Naive thymus-derived CD4-positive, alpha-beta T cell (primary cell): ENCODE measurements at regions not wholly inside any gene's neighbourhood (a gene's known extent, or its start where the extent isn't known, plus 50 kb on each side); places are given as distances from the start of the nearest gene placed in this dataset.

Experiments
- ATAC-seq: fragments of 150-1000 bp; cut with Tn5 transposase; 2 replicates; pipeline ENCODE4 v1.10.0; 2021; ENCODE audit warnings: mild to moderate bottlenecking, moderate library complexity
- CTCF ChIA-PET: fragments of 350-600 bp; sonication (Branson Sonifier 250); formaldehyde crosslinking; loops from one replicate; lab custom pipeline; 2021; ENCODE audit warnings: antibody characterized with exemption; lab: Charles Lee
- POLR2A ChIA-PET: fragments of 350-600 bp; sonication (Branson Sonifier 250); formaldehyde crosslinking; loops from one replicate; lab custom pipeline; 2021; ENCODE audit warnings: antibody characterized with exemption, inconsistent platforms; lab: Charles Lee
- DNase-seq, 9 donors: peaks; one replicate each; pipeline versions ENCODE4 v3.0.0 to v3.0.0-alpha.2; 2020 to 2022; ENCODE audit warnings: mixed read lengths in 1 of 9
- H3K27ac ChIP-seq: one replicate; pipeline ENCODE4 v1.7.0; 2013; ENCODE audit warnings: mild to moderate bottlenecking, low read depth, low read length, moderate library complexity
- H3K27me3 ChIP-seq, 2 donors: one replicate each; pipeline ENCODE4 v1.7.0; 2013; ENCODE audit warnings: low read length in 2 of 2, mild to moderate bottlenecking in 2 of 2, moderate library complexity in 2 of 2; ENCODE audit not compliant: control insufficient read depth in 2 of 2, insufficient read depth in 2 of 2
- H3K36me3 ChIP-seq, 3 experiments: 1 replicate in 2 of 3; 2 replicates in 1 of 3; pipeline ENCODE4 v1.7.0; 2013; ENCODE audit warnings: low read length in 3 of 3, mild to moderate bottlenecking in 3 of 3, moderate library complexity in 1 of 3; ENCODE audit not compliant: insufficient read depth in 3 of 3, control insufficient read depth in 2 of 3
- H3K4me1 ChIP-seq, 2 donors: one replicate each; pipeline ENCODE4 v1.7.0; 2013; ENCODE audit warnings: low read length in 2 of 2, mild to moderate bottlenecking in 2 of 2, moderate library complexity in 1 of 2; ENCODE audit not compliant: control insufficient read depth in 2 of 2, insufficient read depth in 2 of 2
- H3K4me3 ChIP-seq: 2 replicates; pipeline ENCODE4 v1.7.0; 2013; ENCODE audit warnings: mild to moderate bottlenecking, low read length
- H3K9me3 ChIP-seq, 3 experiments: 1 replicate in 2 of 3; 2 replicates in 1 of 3; pipeline ENCODE4 v1.7.0; 2013; ENCODE audit warnings: low read length in 3 of 3; ENCODE audit not compliant: control insufficient read depth in 2 of 3
- H3K27ac Mint-ChIP-seq, 9 donors: one replicate each; pipeline ENCODE4 v1.8.0; 2020 to 2022; ENCODE audit warnings: mixed read lengths in 9 of 9, mild to moderate bottlenecking in 8 of 9, moderate library complexity in 5 of 9, inconsistent platforms in 2 of 9
- H3K27me3 Mint-ChIP-seq, 5 donors: one replicate each; pipeline ENCODE4 v1.8.0; 2021 to 2022; ENCODE audit warnings: mixed read lengths in 5 of 5, mild to moderate bottlenecking in 1 of 5
- H3K36me3 Mint-ChIP-seq, 5 donors: one replicate each; pipeline ENCODE4 v1.8.0; 2020 to 2022; ENCODE audit warnings: mixed read lengths in 5 of 5, mild to moderate bottlenecking in 3 of 5, inconsistent platforms in 1 of 5
- H3K4me1 Mint-ChIP-seq, 7 donors: one replicate each; pipeline ENCODE4 v1.8.0; 2020 to 2022; ENCODE audit warnings: mixed read lengths in 7 of 7, mild to moderate bottlenecking in 3 of 7, inconsistent platforms in 1 of 7
- H3K4me3 Mint-ChIP-seq, 10 donors: one replicate each; pipeline ENCODE4 v1.8.0; 2020 to 2022; ENCODE audit warnings: mild to moderate bottlenecking in 10 of 10, mixed read lengths in 10 of 10, moderate library complexity in 6 of 10, inconsistent platforms in 2 of 10
- H3K9me3 Mint-ChIP-seq, 11 donors: one replicate each; pipeline ENCODE4 v1.8.0; 2020 to 2022; ENCODE audit warnings: mixed read lengths in 11 of 11, mild to moderate bottlenecking in 4 of 11, inconsistent platforms in 1 of 11, moderate library complexity in 1 of 11
- intact Hi-C, 2 donors: fragments of 100-400 bp; cut with micrococcal nuclease; formaldehyde crosslinking; loops; one replicate each; pipeline ENCODE4 v1.15.1; 2023

- H3K27ac Mint-ChIP-seq, result no peak overlapping the region
- no peak for DNase-seq
- peaks cover 0 to 28% (median 15%) of the 10 kb centered on the region in 5 donors for H3K27me3 Mint-ChIP-seq
Observed at GRCh38 chr6:69623357-69623756, 173.5 kb downstream of the LMBRD1 start.

GRCh38 chr6:69622924-69623323, 173.9 kb downstream of the LMBRD1 start:
- intact Hi-C loops, result no loop called here
- CTCF ChIA-PET, result no interaction called here

More at GRCh38 chr6:69623357-69623756, 173.5 kb downstream of the LMBRD1 start:
- H3K9me3 Mint-ChIP-seq, result peaks cover 0 to 1% (median 0%) of the 10 kb centered on the region in 11 donors
- H3K27me3 ChIP-seq, result no peaks in the 10 kb centered on the region
- no peaks in the 10 kb centered on the region for H3K4me1 Mint-ChIP-seq
- no peak overlapping the region for H3K4me3 Mint-ChIP-seq
- H3K36me3 Mint-ChIP-seq, result no peaks in the 10 kb centered on the region
- ATAC-seq, result no peak
- H3K27ac ChIP-seq, result no peak overlapping the region
- no peaks in the 10 kb centered on the region for H3K36me3 ChIP-seq
- no peak overlapping the region for H3K4me3 ChIP-seq
- H3K4me1 ChIP-seq, result no peaks in the 10 kb centered on the region
- ChIA-PET CTCF (no interaction called here), POLR2A (no interaction called here)
- intact Hi-C loops, result no loop called here
- H3K9me3 ChIP-seq, result no peaks in the 10 kb centered on the region

GRCh38 chr6:69622230-69622629, 174.6 kb downstream of the LMBRD1 start:
- Histone ChIP-seq H3K27ac (no peak overlapping the region), H3K9me3 (no peaks in the 10 kb centered on the region), H3K36me3 (no peaks in the 10 kb centered on the region), H3K4me3 (no peak overlapping the region), H3K4me1 (no peaks in the 10 kb centered on the region), H3K27me3 (no peaks in the 10 kb centered on the region)
- Mint-ChIP-seq H3K9me3 (peaks cover 0 to 3% (median 0%) of the 10 kb centered on the region in 11 donors), H3K4me1 (no peaks in the 10 kb centered on the region), H3K27me3 (peaks cover 2 to 20% (median 10%) of the 10 kb centered on the region in 5 donors), H3K36me3 (no peaks in the 10 kb centered on the region), H3K4me3 (no peak overlapping the region), H3K27ac (no peak overlapping the region)
- intact Hi-C loops, result no loop called here
- ATAC-seq (no peak), DNase-seq (no peak)
- POLR2A ChIA-PET, result no interaction called here
- CTCF ChIA-PET, result no interaction called here

More at GRCh38 chr6:69622924-69623323, 173.9 kb downstream of the LMBRD1 start:
- ATAC-seq (no peak), DNase-seq (no peak)
- Mint-ChIP-seq H3K4me3 (no peak overlapping the region), H3K36me3 (no peaks in the 10 kb centered on the region), H3K27me3 (peaks cover 0 to 26% (median 15%) of the 10 kb centered on the region in 5 donors), H3K4me1 (no peaks in the 10 kb centered on the region), H3K27ac (no peak overlapping the region), H3K9me3 (peaks cover 0 to 3% (median 0%) of the 10 kb centered on the region in 11 donors)
- Histone ChIP-seq H3K4me1 (no peaks in the 10 kb centered on the region), H3K27me3 (no peaks in the 10 kb centered on the region), H3K36me3 (no peaks in the 10 kb centered on the region), H3K9me3 (no peaks in the 10 kb centered on the region), H3K4me3 (no peak overlapping the region), H3K27ac (no peak overlapping the region)
- POLR2A ChIA-PET, result no interaction called here

- H3K4me3 Mint-ChIP-seq, result no peak overlapping the region
- no peak overlapping the region for H3K27ac ChIP-seq
- ATAC-seq (no peak), DNase-seq (no peak)
- H3K36me3 ChIP-seq, result no peaks in the 10 kb centered on the region
- peaks cover 0 to 2% (median 0%) of the 10 kb centered on the region in 7 donors for H3K4me1 Mint-ChIP-seq
- no peak overlapping the region for H3K4me3 ChIP-seq
- no peak overlapping the region for H3K27ac Mint-ChIP-seq
- H3K36me3 Mint-ChIP-seq, result no peaks in the 10 kb centered on the region
- CTCF ChIA-PET, result no interaction called here
- peaks cover 0 to 8% (median 4%) of the 10 kb centered on the region in 5 donors for H3K27me3 Mint-ChIP-seq
- H3K9me3 ChIP-seq, result no peaks in the 10 kb centered on the region
- H3K4me1 ChIP-seq, result no peaks in the 10 kb centered on the region
- POLR2A ChIA-PET, result no interaction called here
- H3K27me3 ChIP-seq, result no peaks in the 10 kb centered on the region
- intact Hi-C loops, result no loop called here
- H3K9me3 Mint-ChIP-seq, result peaks cover 0 to 7% (median 0%) of the 10 kb centered on the region in 11 donors
Observed at GRCh38 chr6:69617163-69617562, 179.6 kb downstream of the LMBRD1 start.

- Histone ChIP-seq H3K4me3 (no peak overlapping the region), H3K27me3 (no peaks in the 10 kb centered on the region), H3K36me3 (no peaks in the 10 kb centered on the region), H3K27ac (no peak overlapping the region), H3K9me3 (no peaks in the 10 kb centered on the region), H3K4me1 (no peaks in the 10 kb centered on the region)
- no peaks in the 10 kb centered on the region for H3K36me3 Mint-ChIP-seq
- no peak overlapping the region for H3K4me3 Mint-ChIP-seq
- H3K4me1 Mint-ChIP-seq, result no peaks in the 10 kb centered on the region
- intact Hi-C loops, result no loop called here
- H3K9me3 Mint-ChIP-seq, result peaks cover 0 to 7% (median 0%) of the 10 kb centered on the region in 11 donors
- peaks cover 4 to 12% (median 10%) of the 10 kb centered on the region in 5 donors for H3K27me3 Mint-ChIP-seq
- POLR2A ChIA-PET, result no interaction called here
- ATAC-seq (no peak), DNase-seq (no peak)
- CTCF ChIA-PET, result no interaction called here
- H3K27ac Mint-ChIP-seq, result no peak overlapping the region
Observed at GRCh38 chr6:69609836-69610472, 186.9 kb downstream of the LMBRD1 start.

- Histone ChIP-seq H3K4me1 (no peaks in the 10 kb centered on the region), H3K27ac (no peak overlapping the region), H3K36me3 (no peaks in the 10 kb centered on the region), H3K27me3 (no peaks in the 10 kb centered on the region), H3K9me3 (no peaks in the 10 kb centered on the region), H3K4me3 (no peak overlapping the region)
- Mint-ChIP-seq H3K4me1 (no peaks in the 10 kb centered on the region), H3K27ac (no peak overlapping the region), H3K9me3 (no peaks in the 10 kb centered on the region), H3K27me3 (peaks cover 0 to 24% (median 17%) of the 10 kb centered on the region in 5 donors), H3K36me3 (peaks cover 0 to 4% (median 0%) of the 10 kb centered on the region in 5 donors), H3K4me3 (no peak overlapping the region)
- ChIA-PET POLR2A (no interaction called here), CTCF (no interaction called here)
- DNase-seq, result no peak
- intact Hi-C loops, result no loop called here
- no peak for ATAC-seq
Observed at GRCh38 chr6:69601132-69601531, 195.7 kb downstream of the LMBRD1 start.

GRCh38 chr6:69594405-69594804, 202.4 kb downstream of the LMBRD1 start:
- ChIA-PET POLR2A (no interaction called here), CTCF (no interaction called here)
- no peaks in the 10 kb centered on the region for H3K4me1 Mint-ChIP-seq
- Histone ChIP-seq H3K9me3 (no peaks in the 10 kb centered on the region), H3K27me3 (no peaks in the 10 kb centered on the region), H3K4me1 (no peaks in the 10 kb centered on the region), H3K27ac (no peak overlapping the region), H3K36me3 (no peaks in the 10 kb centered on the region), H3K4me3 (no peak overlapping the region)
- intact Hi-C loops, result no loop called here
- no peaks in the 10 kb centered on the region for H3K36me3 Mint-ChIP-seq
- ATAC-seq (no peak), DNase-seq (no peak)
- H3K27me3 Mint-ChIP-seq, result peaks cover 0 to 11% (median 3%) of the 10 kb centered on the region in 5 donors
- no peak overlapping the region for H3K27ac Mint-ChIP-seq
- H3K9me3 Mint-ChIP-seq, result no peaks in the 10 kb centered on the region
- no peak overlapping the region for H3K4me3 Mint-ChIP-seq
